Glutamatergic neuron (in vitro differentiated cells): ENCODE measurements at regions not wholly inside any gene's neighbourhood (a gene's known extent, or its start where the extent isn't known, plus 50 kb on each side); places are given as distances from the start of the nearest gene placed in this dataset.

Source experiments
- DNase-seq: peaks from one replicate; pipeline ENCODE4 v3.0.0; 2022
- H3K27ac Mint-ChIP-seq: one replicate; pipeline ENCODE4 v1.8.0; 2020; ENCODE audit warnings: mild to moderate bottlenecking, mixed read lengths, inconsistent platforms; ENCODE audit not compliant: unreplicated experiment
- H3K27me3 Mint-ChIP-seq: one replicate; pipeline ENCODE4 v1.8.0; 2020; ENCODE audit warnings: mild to moderate bottlenecking, moderate library complexity, mixed read lengths, inconsistent platforms; ENCODE audit not compliant: unreplicated experiment
- H3K36me3 Mint-ChIP-seq: one replicate; pipeline ENCODE4 v1.8.0; 2020; ENCODE audit warnings: mild to moderate bottlenecking, mixed read lengths, inconsistent platforms; ENCODE audit not compliant: unreplicated experiment
- H3K4me1 Mint-ChIP-seq: one replicate; pipeline ENCODE4 v1.8.0; 2020; ENCODE audit warnings: mild to moderate bottlenecking, low read depth, mixed read lengths, inconsistent platforms; ENCODE audit not compliant: unreplicated experiment
- H3K4me3 Mint-ChIP-seq: one replicate; pipeline ENCODE4 v1.8.0; 2020; ENCODE audit warnings: mild to moderate bottlenecking, mixed read lengths, inconsistent platforms; ENCODE audit not compliant: unreplicated experiment
- H3K9me3 Mint-ChIP-seq: one replicate; pipeline ENCODE4 v1.8.0; 2020; ENCODE audit warnings: mild to moderate bottlenecking, moderate library complexity, mixed read lengths, inconsistent platforms; ENCODE audit not compliant: unreplicated experiment
- CTCF ChIP-seq: fragments of 200-600 bp; sonication (generic); IDR thresholded peaks from one replicate; pipeline ENCODE4 v1.5.0; 2021; ENCODE audit not compliant: partially characterized antibody, unreplicated experiment

- peaks cover 10% of the 10 kb centered on the region for H3K9me3 Mint-ChIP-seq
- H3K27me3 Mint-ChIP-seq = peaks cover 8% of the 10 kb centered on the region
- no peak for TF ChIP-seq CTCF
- H3K36me3 Mint-ChIP-seq = no peaks in the 10 kb centered on the region
- no peak overlapping the region for H3K27ac Mint-ChIP-seq
- DNase-seq = peak; percentile 24
- H3K4me3 Mint-ChIP-seq = no peak overlapping the region
- H3K4me1 Mint-ChIP-seq = peaks cover 28% of the 10 kb centered on the region
Observed at GRCh38 chr7:22561321-22561811, 61.4 kb upstream of the STEAP1B start.

- Mint-ChIP-seq H3K36me3 (no peaks in the 10 kb centered on the region), H3K4me1 (peaks cover 15% of the 10 kb centered on the region), H3K9me3 (no peaks in the 10 kb centered on the region), H3K4me3 (no peak overlapping the region), H3K27me3 (no peaks in the 10 kb centered on the region), H3K27ac (no peak overlapping the region)
- peak; percentile 79 for TF ChIP-seq CTCF
- DNase-seq = peak; percentile 69
Observed at GRCh38 chr7:22559829-22560489, 60.0 kb upstream of the STEAP1B start.

GRCh38 chr7:22557167-22557566, 57.2 kb upstream of the STEAP1B start:
- TF ChIP-seq CTCF = no peak
- Mint-ChIP-seq H3K4me3 (no peak overlapping the region), H3K9me3 (peaks cover 1% of the 10 kb centered on the region), H3K36me3 (no peaks in the 10 kb centered on the region), H3K4me1 (peaks cover 1% of the 10 kb centered on the region), H3K27ac (no peak overlapping the region), H3K27me3 (peaks cover 3% of the 10 kb centered on the region)
- DNase-seq = no peak

- Mint-ChIP-seq H3K36me3 (no peaks in the 10 kb centered on the region), H3K27me3 (peaks cover 3% of the 10 kb centered on the region), H3K4me3 (no peak overlapping the region)
Observed at GRCh38 chr7:22555476-22555875, 55.5 kb upstream of the STEAP1B start.

More at GRCh38 chr7:22555476-22555875, 55.5 kb upstream of the STEAP1B start:
- no peak for TF ChIP-seq CTCF
- peaks cover 1% of the 10 kb centered on the region for H3K4me1 Mint-ChIP-seq
- H3K27ac Mint-ChIP-seq = no peak overlapping the region
- DNase-seq = no peak
- peaks cover 1% of the 10 kb centered on the region for H3K9me3 Mint-ChIP-seq
